ENCODE measurements at regions not wholly inside any gene's neighbourhood (a gene's known extent, or its start where the extent isn't known, plus 50 kb on each side); places are given as distances from the start of the nearest gene placed in this dataset.

DNA sequence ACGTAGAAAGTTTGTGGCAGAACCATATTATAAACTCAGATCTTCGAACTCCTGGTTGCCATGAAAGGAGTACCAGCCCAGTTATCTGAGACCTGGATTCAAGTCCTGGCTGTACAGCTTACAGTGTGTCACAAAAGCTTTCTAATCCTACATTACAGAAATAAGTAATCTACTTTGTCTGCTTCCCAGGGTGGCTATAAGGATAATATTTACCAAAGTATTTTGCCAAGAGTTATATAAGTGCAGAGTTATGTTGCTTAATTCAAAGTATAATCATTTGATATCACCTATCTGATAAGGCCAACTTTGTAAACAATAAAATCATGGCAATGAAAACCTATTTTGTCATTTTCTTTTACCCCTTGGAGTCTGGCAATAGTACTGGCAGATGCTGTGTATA lies 381.6 kb downstream of the NDFIP2 start:
- TF ChIP-seq, protein P1, sequence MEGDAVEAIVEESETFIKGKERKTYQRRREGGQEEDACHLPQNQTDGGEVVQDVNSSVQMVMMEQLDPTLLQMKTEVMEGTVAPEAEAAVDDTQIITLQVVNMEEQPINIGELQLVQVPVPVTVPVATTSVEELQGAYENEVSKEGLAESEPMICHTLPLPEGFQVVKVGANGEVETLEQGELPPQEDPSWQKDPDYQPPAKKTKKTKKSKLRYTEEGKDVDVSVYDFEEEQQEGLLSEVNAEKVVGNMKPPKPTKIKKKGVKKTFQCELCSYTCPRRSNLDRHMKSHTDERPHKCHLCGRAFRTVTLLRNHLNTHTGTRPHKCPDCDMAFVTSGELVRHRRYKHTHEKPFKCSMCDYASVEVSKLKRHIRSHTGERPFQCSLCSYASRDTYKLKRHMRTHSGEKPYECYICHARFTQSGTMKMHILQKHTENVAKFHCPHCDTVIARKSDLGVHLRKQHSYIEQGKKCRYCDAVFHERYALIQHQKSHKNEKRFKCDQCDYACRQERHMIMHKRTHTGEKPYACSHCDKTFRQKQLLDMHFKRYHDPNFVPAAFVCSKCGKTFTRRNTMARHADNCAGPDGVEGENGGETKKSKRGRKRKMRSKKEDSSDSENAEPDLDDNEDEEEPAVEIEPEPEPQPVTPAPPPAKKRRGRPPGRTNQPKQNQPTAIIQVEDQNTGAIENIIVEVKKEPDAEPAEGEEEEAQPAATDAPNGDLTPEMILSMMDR (IDR thresholded peaks at IDR 0.05): no peak
- no peak for TF ChIP-seq POLR2A (IDR thresholded peaks at IDR 0.05)
